Smooth muscle cell (in vitro differentiated cells): ENCODE measurements at regions not wholly inside any gene's neighbourhood (a gene's known extent, or its start where the extent isn't known, plus 50 kb on each side); places are given as distances from the start of the nearest gene placed in this dataset.

Experiments
- DNase-seq: peaks from one replicate; lab custom pipeline; 2025; ENCODE audit not compliant: unreplicated experiment; lab: John Stamatoyannopoulos, UW
- H2AFZ ChIP-seq: fragments of 200-600 bp; sonication (generic); 2 replicates; pipeline ENCODE4 v1.6.0; 2016; ENCODE audit warnings: antibody characterized with exemption, low read depth, mild to moderate bottlenecking
- H3F3A ChIP-seq: fragments of 200-600 bp; sonication (generic); 2 replicates; pipeline ENCODE4 v1.6.0; 2017; ENCODE audit warnings: antibody characterized with exemption, low read depth
- H3K27ac ChIP-seq: fragments of 200-600 bp; sonication (generic); 2 replicates; pipeline ENCODE4 v1.5.1; 2016; ENCODE audit warnings: low read depth, mild to moderate bottlenecking
- H3K27me3 ChIP-seq: fragments of 200-600 bp; sonication (generic); 2 replicates; pipeline ENCODE4 v1.6.1; 2016; ENCODE audit warnings: low read depth, mild to moderate bottlenecking
- H3K36me3 ChIP-seq: fragments of 200-600 bp; sonication (generic); 2 replicates; pipeline ENCODE4 v1.5.1; 2016; ENCODE audit warnings: low read depth
- H3K4me1 ChIP-seq: fragments of 200-600 bp; sonication (generic); 2 replicates; pipeline ENCODE4 v1.5.1; 2016; ENCODE audit warnings: low read depth
- H3K4me2 ChIP-seq: fragments of 200-600 bp; sonication (generic); 2 replicates; pipeline ENCODE4 v1.6.0; 2016; ENCODE audit warnings: mild to moderate bottlenecking
- H3K4me3 ChIP-seq: fragments of 200-600 bp; sonication (generic); 2 replicates; pipeline ENCODE4 v1.5.1; 2016; ENCODE audit warnings: mild to moderate bottlenecking
- H3K79me2 ChIP-seq: fragments of 200-600 bp; sonication (generic); 2 replicates; pipeline ENCODE4 v1.6.0; 2016; ENCODE audit warnings: low read depth, mild to moderate bottlenecking
- H3K9ac ChIP-seq: fragments of 200-600 bp; sonication (generic); 2 replicates; pipeline ENCODE4 v1.6.0; 2016; ENCODE audit warnings: low read depth
- H3K9me3 ChIP-seq: fragments of 200-600 bp; sonication (generic); replicated peaks from 2 replicates; pipeline ENCODE4 v1.5.1; 2016; ENCODE audit warnings: low read depth
- H4K20me1 ChIP-seq: fragments of 200-600 bp; sonication (generic); 2 replicates; pipeline ENCODE4 v1.6.0; 2016; ENCODE audit warnings: low read depth
- WGBS: methylation state at CpG from one replicate; pipeline ENCODE4 v1.1.7; 2016; ENCODE audit warnings: low lambda C conversion rate; 5-methylcytosine and 5-hydroxymethylcytosine counted together
- TF ChIP-seq, protein P1 (sequence below): fragments of 200-600 bp; sonication (generic); IDR thresholded peaks from 2 replicates; pipeline ENCODE4 v1.5.1; 2017; ENCODE audit warnings: borderline replicate concordance, mild to moderate bottlenecking, antibody characterized with exemption; ENCODE audit not compliant: insufficient read depth, poor library complexity, severe bottlenecking

DNA sequence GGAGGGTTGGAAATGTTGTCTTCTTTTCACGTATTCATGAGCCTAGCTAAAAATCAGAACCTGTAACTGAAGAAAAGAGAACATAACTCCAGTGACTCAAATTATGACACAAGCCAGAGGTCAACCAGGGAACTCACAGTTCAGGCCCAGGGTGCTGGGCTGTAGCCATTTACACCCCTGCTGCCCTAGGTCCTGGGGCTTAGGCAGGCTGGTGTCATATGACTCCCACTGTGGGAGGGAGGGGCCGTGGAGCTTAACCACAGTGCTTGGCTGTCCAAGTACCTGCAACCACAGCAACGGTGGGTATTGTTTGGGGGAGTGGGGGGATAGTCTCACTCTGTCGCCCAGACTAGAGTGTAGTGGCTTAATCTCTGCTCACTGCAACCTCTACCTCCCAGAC lies 71.1 kb upstream of the AMZ2 start:
- Histone ChIP-seq H3K9ac (no peak overlapping the region), H3K4me2 (no peak overlapping the region), H3K27me3 (no peaks in the 10 kb centered on the region), H3F3A (no peaks in the 10 kb centered on the region), H3K36me3 (no peaks in the 10 kb centered on the region), H3K79me2 (no peaks in the 10 kb centered on the region), H3K4me1 (no peaks in the 10 kb centered on the region), H2AFZ (no peak overlapping the region), H4K20me1 (no peaks in the 10 kb centered on the region), H3K9me3 (no peaks in the 10 kb centered on the region), H3K4me3 (no peak overlapping the region), H3K27ac (no peak overlapping the region)
- TF ChIP-seq, protein P1, sequence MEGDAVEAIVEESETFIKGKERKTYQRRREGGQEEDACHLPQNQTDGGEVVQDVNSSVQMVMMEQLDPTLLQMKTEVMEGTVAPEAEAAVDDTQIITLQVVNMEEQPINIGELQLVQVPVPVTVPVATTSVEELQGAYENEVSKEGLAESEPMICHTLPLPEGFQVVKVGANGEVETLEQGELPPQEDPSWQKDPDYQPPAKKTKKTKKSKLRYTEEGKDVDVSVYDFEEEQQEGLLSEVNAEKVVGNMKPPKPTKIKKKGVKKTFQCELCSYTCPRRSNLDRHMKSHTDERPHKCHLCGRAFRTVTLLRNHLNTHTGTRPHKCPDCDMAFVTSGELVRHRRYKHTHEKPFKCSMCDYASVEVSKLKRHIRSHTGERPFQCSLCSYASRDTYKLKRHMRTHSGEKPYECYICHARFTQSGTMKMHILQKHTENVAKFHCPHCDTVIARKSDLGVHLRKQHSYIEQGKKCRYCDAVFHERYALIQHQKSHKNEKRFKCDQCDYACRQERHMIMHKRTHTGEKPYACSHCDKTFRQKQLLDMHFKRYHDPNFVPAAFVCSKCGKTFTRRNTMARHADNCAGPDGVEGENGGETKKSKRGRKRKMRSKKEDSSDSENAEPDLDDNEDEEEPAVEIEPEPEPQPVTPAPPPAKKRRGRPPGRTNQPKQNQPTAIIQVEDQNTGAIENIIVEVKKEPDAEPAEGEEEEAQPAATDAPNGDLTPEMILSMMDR, result no peak
- no peak for DNase-seq
- WGBS, result 71% methylated on average over 4 of the region's 4 CpGs

DNA sequence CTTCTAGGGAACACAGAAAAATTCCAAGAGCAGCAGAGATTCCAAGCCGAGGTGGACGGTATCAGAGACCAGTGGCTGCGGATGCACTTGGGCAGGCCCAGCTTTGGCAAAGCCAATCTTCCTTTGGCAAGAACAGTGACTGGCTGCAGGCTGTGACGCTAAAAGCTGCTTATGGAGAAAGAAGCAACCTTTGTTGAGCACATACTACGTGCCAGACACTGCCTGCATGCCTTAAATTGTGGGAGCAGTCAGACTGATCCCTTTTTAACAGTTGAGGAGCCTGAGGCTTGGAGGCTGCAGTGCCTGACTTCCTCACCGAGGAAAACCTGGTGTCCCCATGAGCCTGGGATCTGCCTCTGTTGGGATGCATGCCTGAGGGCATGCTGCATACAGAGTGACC lies 69.0 kb upstream of the AMZ2 start:
- Histone ChIP-seq H4K20me1 (no peaks in the 10 kb centered on the region), H3K9me3 (no peaks in the 10 kb centered on the region), H3K4me3 (no peak overlapping the region), H3F3A (no peaks in the 10 kb centered on the region), H3K4me1 (no peaks in the 10 kb centered on the region), H3K4me2 (no peak overlapping the region), H2AFZ (no peak overlapping the region), H3K27me3 (no peaks in the 10 kb centered on the region), H3K9ac (no peak overlapping the region), H3K79me2 (no peaks in the 10 kb centered on the region), H3K36me3 (no peaks in the 10 kb centered on the region), H3K27ac (no peak overlapping the region)
- DNase-seq, result no peak
- TF ChIP-seq, protein P1, result no peak
- 89% methylated on average over 6 of the region's 6 CpGs for WGBS

DNA sequence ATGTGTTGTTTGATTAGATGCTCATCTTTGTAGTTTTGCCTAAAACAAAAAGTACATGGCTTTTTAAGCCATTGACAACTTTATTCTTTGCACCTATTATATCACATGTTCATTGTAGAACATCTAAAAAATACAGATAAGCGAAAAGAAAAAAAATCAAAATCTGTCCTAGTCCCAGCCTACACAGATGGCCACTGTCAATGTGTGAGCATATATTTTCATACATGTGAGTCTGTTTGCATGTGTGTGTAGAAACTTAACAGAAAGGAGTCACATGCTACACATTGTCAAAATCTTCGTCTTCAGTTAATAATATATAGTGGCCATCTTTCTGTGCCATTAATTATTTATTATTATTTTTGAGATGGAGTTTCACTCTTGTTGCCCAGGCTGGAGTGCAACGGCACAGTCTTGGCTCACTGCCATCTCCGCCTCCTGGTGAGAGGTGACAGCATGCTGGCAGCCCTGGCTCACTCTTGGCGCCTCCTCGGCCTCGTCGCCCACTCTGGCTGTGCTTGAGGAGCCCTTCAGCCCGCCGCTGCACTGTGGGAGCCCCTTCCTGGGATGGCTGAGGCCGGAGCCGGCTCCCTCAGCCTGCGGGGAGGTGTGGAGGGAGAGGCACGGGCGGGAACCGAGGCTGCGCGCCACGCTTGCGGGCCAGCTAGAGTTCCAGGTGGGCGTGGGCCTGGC lies 68.5 kb upstream of the AMZ2 start:
- 97% methylated on average over 21 of the region's 21 CpGs for WGBS
- Histone ChIP-seq H3K4me2 (no peak overlapping the region), H3K9ac (no peak overlapping the region), H3K4me1 (no peaks in the 10 kb centered on the region), H2AFZ (no peak overlapping the region), H3F3A (no peaks in the 10 kb centered on the region), H4K20me1 (no peaks in the 10 kb centered on the region), H3K36me3 (no peaks in the 10 kb centered on the region), H3K27me3 (no peaks in the 10 kb centered on the region), H3K27ac (no peak overlapping the region), H3K79me2 (no peaks in the 10 kb centered on the region), H3K4me3 (no peak overlapping the region), H3K9me3 (no peaks in the 10 kb centered on the region)
- DNase-seq, result no peak
- TF ChIP-seq, protein P1, result no peak

DNA sequence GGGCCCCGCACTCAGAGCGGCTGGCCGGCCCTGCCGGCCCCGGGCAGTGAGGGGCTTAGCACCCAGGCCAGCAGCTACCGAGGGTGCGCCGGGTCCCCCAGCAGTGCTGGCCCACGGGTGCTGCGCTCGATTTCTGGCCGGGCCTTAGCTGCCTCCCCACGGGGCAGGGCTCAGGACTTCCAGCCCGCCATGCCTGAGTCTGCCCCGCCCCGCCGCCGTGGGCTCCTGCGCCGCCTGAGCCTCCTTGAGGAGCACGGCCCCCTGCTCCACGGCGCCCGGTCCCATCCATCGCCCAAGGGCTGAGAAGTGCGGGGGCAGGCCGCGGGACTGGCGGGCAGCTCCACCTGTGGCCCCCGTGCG lies 67.9 kb upstream of the AMZ2 start:
- Histone ChIP-seq H3K36me3 (no peaks in the 10 kb centered on the region), H3K4me2 (no peak overlapping the region), H3K27me3 (no peaks in the 10 kb centered on the region), H3K79me2 (no peaks in the 10 kb centered on the region), H3K9me3 (no peaks in the 10 kb centered on the region), H3K4me1 (no peaks in the 10 kb centered on the region), H3K4me3 (no peak overlapping the region), H3K9ac (no peak overlapping the region), H3K27ac (no peak overlapping the region), H3F3A (no peaks in the 10 kb centered on the region), H4K20me1 (no peaks in the 10 kb centered on the region), H2AFZ (no peak overlapping the region)
- WGBS, result 98% methylated on average over 29 of the region's 31 CpGs
- no peak for DNase-seq
- TF ChIP-seq, protein P1, result no peak
